GM10266 (cell line): ENCODE measurements at regions not wholly inside any gene's neighbourhood (a gene's known extent, or its start where the extent isn't known, plus 50 kb on each side); places are given as distances from the start of the nearest gene placed in this dataset.

Source experiments
- DNase-seq: peaks from one replicate; pipeline ENCODE4 v3.0.0; 2012; ENCODE audit errors: extremely low spot score
- CTCF ChIP-seq: IDR thresholded peaks from 2 replicates; pipeline ENCODE4 v1.5.1; 2012; ENCODE audit warnings: mild to moderate bottlenecking, low read depth; ENCODE audit not compliant: control insufficient read depth, insufficient read depth; ENCODE audit errors: missing control alignments

GRCh38 chr6:170124836-170125235, 166.0 kb downstream of the DLL1 start:
- no peak for TF ChIP-seq CTCF
- DNase-seq, result no peak

GRCh38 chr6:170124150-170124549, 166.7 kb downstream of the DLL1 start:
- no peak for DNase-seq

DNA sequence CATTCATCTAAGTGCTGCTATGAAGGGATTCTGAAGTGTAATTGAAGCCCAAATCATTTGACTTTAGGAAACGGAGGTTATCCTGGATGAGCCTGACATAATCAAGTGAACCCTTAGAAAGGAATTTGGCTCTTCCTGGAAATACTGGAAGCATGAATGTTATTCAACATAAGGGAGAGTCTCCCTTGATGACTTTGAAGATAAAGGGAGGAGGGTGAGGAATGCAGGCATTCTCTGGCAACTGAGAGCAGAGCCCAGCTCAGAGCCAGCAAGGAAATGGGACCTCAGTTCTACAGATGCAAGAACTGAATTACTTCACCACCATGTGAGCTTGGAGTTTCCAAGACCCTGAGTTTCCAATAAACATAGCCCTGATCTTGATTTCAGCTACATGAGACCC, 168.2 kb downstream of the DLL1 start:
- TF ChIP-seq CTCF, result no peak
- no peak for DNase-seq

More at GRCh38 chr6:170124150-170124549, 166.7 kb downstream of the DLL1 start:
- no peak for TF ChIP-seq CTCF

DNA sequence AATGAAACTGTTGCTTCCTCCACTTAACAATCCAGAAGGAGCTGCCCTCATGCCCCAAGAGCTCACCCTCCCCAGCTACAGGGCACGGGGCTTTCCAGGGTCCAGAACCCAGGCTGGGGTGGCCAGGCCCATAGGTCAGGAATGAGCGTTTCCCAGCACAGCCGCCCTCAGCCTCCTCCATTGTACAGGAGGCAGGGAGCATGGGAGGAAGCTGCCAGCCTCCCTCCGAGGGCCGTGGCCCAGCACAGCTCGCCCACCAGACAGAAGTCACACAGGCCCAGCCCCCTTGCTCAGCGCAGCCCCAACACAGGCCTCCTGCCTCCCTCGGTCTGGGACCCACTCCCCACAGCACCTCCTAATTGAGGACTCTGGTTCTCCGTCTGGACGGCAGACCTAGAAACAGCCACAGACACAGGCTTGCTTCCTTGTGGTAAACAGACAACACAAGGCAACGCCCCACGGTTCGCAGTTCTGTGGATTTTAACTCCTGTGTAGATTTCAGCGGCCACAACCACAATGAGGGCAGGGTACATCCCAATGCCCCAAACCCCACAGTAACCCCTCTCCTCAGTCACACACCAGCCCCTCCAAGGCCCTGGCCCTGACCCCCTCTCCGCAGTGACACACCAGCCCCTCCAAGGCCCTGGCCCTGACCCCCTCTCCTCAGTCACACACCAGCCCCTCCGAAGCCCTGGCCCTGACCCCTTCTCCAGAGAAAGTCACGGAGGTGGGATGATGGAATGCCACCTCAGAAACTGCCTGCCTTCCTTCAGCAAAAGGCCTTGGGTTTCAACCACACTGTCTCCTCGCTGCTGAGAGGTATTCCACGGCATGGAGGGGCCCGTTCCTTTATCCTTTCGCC, 173.5 kb downstream of the DLL1 start:
- TF ChIP-seq CTCF, result no peak
- DNase-seq, result no peak

- no peak for DNase-seq
- TF ChIP-seq CTCF, result no peak
Measured at GRCh38 chr6:170116636-170117035, 174.2 kb downstream of the DLL1 start.

GRCh38 chr6:170114956-170115855, 175.7 kb downstream of the DLL1 start:
- no peak for DNase-seq
- TF ChIP-seq CTCF, result no peak
